ENCODE measurements at regions not wholly inside any gene's neighbourhood (a gene's known extent, or its start where the extent isn't known, plus 50 kb on each side); places are given as distances from the start of the nearest gene placed in this dataset.
A peak's percentile ranks its signal among the peaks of the same experiment; 100 is the strongest.
"Not testable (repeated sequence)": the region's sequence is repeated elsewhere in the genome, so short reads cannot be mapped to it uniquely, and the experiment has no call there.

DNA sequence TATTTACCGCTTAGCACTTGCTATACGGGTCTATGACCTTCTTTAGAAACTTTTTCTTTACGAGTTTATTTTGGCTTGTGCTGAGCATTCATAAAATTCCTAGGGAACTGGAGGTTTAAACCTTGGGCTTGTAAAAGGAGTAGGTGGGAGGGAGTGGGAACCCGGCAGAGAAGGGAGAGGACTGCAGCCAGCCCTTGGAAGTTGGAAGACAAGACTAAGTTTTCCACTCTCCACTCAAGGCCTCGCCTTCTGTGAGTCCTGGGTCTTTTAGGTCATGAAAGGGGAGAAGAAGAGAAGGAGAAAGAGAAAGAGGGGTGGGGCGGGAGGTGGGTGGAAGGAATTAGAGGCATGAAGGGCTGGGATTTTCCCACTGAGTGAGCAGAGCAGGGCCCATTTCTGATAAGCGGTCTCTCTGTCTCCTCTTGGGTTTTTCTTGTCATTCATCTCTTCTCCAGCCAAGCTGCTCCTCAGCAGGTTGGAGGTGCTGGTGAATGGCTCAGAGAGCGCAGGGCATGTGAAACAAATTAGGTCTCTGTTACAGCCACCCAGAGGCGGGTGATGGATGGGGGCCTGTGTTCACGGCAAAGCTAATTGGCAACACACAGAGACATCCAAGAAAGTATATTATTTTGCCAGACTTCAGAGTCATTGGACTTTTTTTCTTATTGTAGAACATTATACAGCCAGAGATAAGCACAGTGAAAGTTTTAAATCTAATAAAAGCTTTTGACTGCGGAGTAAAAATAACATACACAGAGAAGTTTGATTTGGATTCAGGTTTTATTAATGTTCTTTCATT lies 247.3 kb downstream of the FOXD2 start:
- peak; percentile 22 for DNase-seq (ENCODE audit: low read depth)

DNA sequence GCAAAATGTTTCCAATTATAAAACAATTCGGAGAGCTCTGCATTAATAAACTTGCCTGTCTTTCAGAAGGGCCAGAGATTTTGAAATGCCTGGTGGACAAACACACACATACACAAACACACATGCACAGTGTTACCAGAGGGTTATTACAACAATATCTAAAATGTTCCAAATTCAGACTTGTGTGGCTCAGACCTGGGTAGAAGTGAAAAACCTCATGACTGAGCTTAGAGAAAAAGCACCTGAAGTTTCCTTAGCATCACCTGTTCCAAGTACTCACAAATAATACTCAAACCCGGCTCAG lies 247.9 kb downstream of the FOXD2 start:
- no peak for DNase-seq (ENCODE audit: low read depth)

DNA sequence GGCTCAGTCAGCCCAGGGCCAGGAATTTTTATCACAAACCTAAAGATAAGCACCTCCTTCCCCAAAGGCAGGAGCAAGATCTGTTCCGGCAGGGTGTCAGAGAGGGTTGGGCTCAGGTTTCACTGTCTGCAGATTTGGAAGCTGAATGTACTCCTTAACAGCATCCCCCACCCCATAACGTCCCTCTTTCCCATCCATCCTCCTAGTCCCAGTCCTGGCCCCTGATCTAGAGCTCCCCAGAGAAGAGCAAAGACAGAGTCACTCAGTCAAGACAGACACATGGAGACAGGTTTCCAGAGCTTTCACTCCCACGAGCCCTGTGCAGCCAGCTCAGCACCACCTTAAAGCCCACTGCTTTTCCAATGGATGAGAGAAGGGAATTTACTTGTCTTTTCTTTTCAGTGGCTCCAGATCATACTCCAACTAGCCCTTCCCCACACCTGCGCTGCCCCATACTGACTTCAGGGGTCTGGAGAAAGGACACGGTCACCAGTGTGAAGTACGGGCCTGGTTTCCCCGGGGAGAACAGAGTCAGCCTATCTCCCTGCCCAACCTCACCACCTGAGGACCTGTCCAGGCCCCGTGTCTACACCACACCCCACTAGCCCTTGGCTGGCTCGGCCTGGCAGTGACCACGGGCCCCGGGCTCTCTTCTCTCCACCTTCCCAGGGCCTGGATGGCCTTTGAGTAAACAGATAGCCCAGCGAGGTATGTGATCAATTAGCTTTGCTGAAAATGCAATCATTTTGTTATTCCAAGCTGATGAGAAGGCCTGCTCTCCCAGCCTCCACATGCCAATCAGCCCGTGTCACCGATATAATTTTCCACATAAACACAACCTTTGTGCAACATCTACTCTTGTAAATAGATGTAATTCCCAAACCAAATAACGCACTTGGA lies 249.1 kb downstream of the FOXD2 start:
- no peak for DNase-seq (ENCODE audit: low read depth)

DNA sequence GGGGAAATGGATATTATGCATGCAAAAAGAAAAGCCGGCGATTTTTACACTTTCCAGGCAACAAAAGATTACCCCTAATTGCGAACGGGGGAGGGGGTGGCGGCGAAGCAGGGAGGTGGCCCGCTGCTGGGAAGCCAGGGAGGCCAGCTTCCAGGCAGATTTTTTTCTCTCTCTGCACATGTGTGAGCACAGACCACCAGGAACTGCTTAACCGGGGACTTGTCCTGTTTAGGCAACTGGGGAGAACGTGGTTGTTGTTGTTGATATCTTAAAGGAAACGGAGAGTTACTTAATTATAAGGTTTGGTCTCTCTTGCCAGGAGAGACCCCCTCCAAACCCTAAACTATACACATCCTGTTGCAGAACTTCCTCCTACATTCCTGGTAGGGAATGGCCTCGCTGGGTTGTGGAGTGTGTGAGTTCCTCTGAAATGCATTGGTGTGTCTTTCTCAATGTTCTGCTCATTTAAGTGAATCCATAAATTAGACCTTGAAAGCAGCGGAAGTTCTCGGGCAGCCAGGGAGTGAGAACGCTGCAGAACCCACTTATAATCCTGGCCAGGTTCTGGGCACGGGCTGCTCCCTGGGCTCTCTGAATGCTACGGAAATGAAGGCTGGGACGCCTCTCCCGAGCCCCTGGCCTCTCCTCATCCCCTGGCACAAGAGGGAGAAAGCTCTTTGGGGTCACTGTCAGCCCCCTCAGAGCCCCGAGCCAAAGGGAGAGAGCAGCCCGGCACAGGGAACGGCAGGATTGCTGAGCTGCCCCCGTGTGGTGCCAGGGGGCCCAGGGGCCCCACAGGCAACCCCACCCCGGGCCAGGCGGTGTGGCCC lies 250.0 kb downstream of the FOXD2 start:
- DNase-seq (ENCODE audit: low read depth) = no peak

DNA sequence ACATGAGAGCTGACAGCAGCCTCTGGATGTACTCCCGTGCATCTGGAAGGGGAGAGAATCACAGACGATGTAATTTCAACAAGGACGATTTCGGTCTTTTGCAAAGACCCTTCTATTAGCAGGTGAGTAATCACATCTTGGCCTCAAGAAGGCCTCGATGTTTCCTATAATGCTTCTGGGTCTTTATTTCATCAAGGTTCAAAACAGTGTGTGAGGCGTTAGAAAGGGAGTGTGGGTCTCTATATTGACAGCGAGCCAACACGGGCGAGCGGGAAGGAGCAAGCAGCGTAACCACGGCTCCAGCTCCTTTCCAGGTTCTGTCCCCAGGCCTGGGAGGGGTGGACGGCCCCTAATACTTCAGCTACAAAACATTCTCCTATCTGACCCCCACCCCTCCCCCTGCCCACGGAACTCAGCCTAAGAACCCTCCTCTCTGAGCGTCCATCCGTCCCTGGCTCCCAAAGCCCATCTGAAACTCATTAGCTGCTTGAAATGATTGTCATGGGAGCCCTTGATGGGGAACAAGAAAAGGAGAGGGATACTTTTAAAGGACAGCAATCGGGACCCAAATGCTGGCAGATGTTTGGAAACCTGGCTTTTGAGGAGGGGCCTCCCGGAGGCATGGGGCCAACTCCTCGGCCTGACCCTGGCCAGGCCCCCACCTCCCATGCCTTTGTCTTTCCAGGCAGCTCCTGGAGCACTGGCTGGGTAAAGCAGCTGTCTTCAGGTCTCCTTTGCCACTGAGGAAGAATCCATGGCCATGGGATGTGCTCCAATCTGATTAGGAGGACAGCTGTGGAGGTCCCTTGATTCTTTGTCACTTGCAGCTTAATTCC lies 250.8 kb downstream of the FOXD2 start:
- DNase-seq (ENCODE audit: low read depth) = no peak

DNA sequence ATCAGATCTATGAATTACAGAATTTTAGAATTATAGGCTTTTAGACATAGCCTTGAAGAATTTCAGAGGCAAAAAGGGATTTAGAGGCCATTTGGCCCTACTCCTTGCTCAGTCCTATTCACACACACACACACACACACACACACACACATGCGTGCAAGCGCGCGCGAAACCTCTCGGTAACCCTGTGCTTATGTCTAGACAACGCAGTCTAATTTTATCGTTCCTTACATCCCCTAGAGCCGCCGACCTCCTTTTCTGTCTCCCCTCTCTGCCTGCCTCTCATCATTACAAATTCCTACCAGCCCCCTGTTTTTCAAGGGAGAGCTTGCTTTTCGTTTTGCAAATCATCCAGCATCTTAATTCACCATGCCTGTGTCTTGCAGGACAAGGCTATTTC lies 252.1 kb downstream of the FOXD2 start:
- no peak for DNase-seq (ENCODE audit: low read depth)

DNA sequence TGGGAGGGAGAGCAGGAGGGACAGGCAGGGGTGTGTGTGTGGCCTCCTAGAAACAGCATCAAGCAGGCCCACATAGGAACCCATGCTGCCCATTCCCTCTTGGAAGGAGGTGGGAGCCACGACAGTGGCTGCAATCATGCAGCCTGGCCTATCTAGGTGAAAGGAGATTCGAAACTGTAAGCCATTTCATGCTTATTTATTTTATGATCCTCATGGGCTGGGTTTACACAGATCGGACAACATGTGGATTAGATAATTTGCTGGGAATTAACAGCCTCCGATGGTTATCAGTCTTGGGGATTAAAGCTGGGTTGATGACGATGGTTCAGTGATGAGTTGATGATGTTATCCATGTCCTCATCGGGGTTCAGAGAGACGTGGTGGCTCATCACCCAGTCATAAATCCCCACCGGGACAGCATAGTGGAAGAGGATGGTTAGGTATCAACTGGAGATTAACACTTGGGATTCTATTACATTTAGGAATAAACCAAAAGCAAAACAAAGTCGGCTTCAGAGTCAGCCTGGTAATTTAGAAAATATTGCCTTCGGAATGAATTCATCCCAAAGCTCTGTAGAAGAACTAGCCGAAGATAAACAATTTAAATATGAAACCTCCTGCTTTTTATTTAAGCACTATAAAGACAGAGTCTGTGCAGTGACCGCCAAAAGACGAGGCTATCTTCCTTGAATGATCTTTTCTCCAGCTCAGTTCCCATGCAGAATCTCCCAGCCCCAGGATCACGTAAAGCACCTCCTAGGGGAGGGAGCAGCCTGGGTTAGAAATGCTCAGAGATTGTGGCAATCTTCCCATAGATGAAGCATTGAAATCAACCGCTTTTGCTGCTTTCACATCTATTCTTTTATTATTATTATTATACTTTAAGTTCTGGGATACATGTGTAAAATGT lies 252.8 kb downstream of the FOXD2 start:
- DNase-seq (ENCODE audit: low read depth) = no peak

DNA sequence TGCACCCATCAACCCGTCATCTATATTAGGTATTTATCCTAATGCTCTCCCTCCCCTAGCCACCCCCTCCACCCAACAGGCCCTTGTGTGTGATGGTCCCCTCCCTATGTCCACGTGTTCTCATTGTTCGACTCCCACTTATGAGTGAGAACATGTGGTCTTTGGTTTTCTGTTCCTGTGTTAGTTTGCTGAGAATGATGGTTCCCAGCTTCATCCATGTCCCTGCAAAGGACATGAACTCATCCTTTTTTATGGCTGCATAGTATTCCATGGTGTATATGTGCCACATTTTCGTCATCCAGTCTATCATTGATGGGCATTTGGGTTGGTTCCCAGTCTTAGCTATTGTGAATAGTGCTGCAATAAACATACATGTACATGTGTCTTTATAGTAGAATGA lies 253.4 kb downstream of the FOXD2 start:
- DNase-seq (ENCODE audit: low read depth) = not testable (repeated sequence)

DNA sequence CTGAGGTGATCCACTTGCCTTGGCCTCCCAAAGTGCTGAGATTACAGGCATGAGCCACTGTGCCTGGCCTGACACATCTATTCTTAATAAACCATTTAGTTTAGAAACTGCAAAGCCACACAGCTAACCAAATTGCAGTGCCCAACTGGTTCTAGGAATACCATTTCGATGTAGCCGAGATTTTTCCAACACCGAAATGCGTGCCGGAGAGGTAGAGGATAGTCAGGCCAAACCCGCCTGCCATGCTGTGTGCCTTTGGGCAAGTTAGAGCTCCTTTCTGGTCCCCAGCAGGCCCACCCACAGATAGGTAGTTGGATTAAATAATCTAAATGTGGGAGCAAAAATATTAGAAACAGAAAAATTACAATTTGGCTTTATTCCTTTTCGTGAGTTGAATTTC lies 254.4 kb downstream of the FOXD2 start:
- DNase-seq (ENCODE audit: low read depth) = no peak

DNA sequence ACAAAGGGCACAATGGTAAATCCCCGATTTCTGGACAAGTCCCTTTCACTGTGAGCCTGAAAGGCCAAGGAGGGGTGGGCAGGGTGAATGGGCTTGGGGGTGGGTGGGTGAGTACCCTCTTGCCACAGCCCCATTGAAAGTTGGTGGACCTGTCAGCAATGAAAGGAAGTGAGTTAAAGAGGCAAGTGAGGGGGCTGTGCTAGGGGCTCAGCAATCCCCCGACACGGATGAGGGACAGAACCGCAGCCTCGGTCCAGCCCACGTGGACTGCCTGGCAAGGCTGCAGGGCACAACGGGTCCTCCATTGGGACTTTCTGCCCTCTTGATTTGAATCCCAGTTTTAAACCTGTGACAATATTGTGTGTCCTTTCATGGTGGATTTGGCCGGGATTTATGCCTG lies 255.3 kb downstream of the FOXD2 start:
- no peak for DNase-seq (ENCODE audit: low read depth)

DNA sequence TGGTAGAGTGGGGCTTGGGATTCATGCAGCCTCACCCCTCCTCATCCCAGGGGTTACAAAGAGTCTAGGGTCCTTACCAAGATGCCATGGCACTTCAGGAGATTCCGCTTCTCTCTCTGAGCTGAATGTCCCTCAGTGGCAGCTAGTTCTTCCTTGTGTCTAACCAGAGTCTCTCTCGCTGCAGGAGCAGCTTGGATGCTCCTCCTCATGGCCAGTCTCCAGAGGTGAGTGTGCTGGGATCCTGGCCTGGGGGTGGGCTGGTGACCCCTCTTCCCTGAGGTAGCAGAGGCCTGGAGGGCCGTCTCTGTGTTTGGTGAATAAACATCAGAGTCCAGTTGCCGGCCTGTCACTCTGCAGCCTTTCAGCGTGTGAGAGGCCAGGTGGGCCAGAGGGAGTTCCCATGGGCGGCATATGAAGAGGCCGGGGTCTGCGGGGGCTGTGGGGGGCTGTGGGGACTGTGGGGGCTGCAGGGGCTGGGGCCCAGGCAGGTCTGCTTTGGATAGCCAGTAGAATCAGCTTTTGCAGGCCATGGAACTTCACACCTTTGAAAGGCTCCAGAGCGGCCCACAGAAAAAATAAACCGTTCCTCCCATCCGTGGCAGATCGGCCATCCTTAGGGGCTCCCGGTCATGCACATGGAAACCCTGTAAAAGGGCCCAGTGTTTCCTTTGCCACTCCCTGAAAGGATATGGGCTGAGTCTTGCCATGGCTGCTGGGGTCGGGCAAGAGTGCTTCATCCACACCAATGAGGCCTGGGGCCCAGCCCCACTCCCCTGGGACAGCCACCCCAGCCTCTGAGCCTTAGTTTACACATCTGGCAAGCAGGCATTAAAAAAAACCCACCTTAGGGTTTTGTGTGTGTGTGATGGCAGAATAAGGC lies 256.4 kb downstream of the FOXD2 start:
- DNase-seq (ENCODE audit: low read depth) = no peak

DNA sequence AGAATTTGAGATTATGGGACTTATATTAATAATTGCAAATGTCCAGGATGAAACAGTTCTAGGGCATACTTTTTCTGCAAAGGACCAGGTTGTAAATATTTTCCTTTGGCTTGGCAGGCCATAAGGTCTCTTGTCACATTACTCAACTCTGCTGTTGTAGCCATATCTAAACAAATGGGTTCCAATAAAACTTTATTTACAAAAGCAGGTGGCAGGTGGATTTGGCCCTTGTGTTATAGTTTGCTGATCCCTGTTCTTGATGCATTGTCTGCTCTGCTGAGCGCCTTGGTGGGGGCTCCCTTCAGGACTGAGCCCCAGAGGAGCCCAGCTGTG lies 258.5 kb downstream of the FOXD2 start:
- no peak for DNase-seq (ENCODE audit: low read depth)

DNA sequence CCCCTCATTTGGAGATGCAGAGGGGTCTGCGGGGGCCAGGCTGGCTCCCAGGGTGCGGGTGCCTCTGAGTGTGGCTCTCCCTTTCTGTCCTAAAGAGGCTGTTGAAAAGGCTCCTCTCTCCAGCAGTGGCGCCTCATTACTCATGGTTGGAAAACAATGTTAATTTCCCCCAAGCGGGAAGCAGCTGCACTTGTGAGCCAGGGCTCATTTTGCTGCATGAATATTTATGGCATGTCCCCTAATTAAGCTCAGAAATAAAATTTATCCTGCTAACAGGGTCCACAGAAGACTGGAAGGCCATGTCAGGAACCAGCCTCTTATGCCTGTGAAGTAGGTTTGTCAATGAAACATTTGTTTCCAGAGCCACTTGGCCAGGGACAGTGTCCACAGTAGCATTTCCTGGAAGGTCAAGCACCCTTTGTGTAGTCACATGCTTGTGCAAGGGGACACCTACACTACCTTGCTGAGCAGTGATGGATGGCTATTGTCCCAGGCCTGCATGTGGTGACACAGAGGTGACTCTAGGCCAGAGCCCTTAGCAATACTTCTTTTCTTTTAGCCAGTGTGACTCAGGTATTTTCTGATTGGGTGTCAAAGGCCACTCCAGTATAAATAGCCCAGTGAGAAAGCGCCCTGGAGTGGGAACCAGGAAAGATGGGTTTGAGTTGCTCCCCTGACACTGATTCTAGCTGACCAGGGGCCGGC lies 259.0 kb downstream of the FOXD2 start:
- no peak for DNase-seq (ENCODE audit: low read depth)

DNA sequence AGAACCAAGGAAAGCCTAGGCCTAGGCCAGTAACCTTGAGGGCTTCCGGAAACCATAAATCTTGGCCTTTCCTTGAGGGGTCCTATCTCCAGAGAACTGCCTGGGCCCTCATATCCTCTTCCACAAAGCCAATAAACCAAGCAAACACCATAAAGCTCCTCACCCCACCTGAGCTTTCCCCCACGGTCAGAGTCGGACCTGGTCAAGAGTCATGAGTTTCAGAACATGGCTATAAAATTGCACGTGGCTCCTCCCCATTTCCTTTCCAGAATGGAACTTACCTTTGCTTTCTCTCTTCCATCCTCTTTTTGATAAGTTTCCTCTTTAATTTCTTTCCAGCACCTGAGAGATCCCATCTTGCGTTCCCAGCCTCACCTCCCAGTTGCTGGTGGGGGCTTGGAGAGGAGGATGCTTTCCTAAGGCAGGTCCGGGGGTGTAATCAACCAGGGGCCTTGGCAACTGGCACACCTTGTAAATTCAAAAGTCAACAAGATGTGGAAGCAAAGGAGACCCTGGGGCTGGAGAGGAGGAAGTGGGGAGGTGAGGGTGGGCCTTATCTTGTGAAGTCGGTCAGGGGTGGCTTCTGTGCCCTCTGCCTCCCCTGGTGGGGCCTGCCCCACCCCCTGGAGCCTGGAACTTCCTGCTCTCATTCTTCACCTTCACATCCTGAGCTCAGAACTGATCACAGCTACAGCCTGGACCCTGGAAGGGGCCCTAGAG lies 259.9 kb downstream of the FOXD2 start:
- no peak for DNase-seq (ENCODE audit: low read depth)

DNA sequence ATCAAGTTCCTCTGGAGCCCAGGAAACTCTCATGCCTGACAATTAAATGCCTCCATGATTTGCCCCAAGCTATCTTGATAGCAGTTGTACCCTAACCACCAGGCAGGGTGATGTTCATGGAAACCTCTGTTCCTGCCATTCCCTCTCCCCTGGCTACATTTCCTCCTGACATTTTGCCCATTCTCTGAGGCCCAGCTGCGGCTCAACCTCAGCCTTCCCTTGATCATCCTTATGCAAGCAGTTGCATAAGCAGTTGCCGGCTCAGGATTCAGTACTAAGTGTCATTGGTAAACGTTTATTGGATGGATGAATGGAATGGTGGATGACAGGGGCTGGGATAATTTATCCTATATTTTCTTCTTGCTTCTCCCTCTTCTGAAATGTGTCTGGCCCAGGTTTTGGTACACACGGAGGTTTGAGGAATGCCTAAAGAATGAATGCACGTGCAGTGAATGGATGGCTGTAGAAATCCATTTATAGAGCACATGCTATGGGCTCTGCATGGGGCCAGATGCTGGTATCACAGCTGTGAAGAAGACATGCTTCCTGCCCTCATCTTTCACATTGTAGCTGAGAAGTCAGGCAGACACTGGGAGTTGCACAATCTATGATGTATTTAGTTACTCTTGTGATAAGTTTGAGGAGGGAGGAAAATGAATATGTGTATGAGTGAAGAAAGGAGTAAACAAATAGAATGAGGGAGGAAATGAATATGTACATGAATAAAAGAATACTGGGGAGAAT lies 261.8 kb downstream of the FOXD2 start:
- DNase-seq (ENCODE audit: low read depth) = no peak

DNA sequence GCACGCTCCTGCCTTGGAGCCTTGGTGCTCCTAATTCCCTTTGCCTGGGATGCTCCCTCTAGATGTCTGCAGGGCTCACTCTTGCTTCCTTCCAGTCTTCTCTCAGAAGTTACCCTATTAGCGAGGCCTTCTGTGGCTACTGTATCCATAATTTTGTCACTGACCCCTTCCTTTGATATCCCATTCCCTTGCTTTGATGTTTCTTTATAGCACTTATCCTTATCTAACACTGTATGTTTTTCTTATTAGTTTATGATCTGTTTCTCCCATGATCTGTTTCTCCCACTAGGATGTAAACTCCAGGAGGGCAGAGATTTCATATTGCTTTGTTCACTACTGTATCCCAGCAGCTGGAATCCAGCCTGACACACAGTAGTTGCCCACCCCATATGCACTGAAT lies 263.4 kb downstream of the FOXD2 start:
- no peak for DNase-seq (ENCODE audit: low read depth)

DNA sequence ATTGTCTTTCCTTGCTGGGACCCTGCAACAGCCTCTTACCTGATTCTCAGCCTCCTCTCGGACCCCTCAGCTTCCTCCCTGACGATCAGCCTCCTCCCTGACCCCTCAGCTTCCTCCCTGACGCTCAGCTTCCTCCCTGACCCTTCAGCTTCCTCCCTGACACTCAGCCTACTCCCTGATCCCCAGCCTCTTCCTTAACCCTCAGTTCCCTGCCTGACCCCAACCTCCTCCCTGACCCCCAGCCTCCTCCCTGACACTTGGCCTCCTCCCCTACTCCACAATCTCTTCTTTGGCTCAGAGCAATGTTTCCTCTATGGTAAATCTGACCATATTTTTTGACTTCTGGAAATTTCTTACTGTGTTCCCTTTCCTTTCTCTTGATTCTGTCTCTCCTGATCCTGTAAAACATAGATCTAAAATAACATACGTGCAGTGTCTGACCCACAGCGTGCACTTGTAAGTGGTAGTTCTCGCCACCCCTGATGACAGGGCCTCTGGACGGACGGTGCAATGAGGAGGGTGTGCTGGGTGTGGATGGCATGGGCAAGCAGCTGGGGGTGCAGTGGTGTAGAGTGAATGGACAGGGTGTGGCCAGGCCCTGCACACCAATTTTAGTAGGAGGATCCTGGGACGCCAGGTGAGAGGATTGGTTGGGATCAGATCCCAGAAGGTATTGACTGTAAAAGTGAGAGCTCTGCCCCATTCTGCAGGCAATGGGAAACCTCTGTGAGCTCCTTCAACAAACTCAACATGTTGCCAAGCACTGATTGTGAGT lies 264.1 kb downstream of the FOXD2 start:
- no peak for DNase-seq (ENCODE audit: low read depth)
